ENCODE measurements at regions not wholly inside any gene's neighbourhood (a gene's known extent, or its start where the extent isn't known, plus 50 kb on each side); places are given as distances from the start of the nearest gene placed in this dataset.

DNA sequence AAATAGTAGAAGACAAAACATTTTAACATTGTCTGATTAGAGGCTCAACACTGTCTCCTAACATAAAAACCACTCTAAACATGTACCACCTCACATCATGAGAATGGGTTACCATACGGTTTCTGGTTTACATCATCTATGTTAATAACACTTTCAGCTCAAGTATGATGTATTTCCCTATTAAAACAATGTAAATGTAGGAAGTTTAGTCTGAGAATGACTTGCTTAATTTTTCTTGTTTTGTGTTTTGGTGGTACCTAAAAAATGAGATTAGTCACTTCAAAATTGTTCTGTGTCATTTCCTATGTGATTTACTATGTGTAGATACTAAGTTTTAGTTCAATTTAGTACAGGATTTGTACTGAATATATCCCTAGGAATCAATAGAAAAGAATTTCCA is 195.8 kb upstream of the SEMA3C start:
- TF ChIP-seq, protein P1, sequence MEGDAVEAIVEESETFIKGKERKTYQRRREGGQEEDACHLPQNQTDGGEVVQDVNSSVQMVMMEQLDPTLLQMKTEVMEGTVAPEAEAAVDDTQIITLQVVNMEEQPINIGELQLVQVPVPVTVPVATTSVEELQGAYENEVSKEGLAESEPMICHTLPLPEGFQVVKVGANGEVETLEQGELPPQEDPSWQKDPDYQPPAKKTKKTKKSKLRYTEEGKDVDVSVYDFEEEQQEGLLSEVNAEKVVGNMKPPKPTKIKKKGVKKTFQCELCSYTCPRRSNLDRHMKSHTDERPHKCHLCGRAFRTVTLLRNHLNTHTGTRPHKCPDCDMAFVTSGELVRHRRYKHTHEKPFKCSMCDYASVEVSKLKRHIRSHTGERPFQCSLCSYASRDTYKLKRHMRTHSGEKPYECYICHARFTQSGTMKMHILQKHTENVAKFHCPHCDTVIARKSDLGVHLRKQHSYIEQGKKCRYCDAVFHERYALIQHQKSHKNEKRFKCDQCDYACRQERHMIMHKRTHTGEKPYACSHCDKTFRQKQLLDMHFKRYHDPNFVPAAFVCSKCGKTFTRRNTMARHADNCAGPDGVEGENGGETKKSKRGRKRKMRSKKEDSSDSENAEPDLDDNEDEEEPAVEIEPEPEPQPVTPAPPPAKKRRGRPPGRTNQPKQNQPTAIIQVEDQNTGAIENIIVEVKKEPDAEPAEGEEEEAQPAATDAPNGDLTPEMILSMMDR (IDR thresholded peaks at IDR 0.05): no peak
- TF ChIP-seq POLR2A (IDR thresholded peaks at IDR 0.05): no peak

Data from thyroid gland (tissue), 4 donors.